ENCODE measurements at regions not wholly inside any gene's neighbourhood (a gene's known extent, or its start where the extent isn't known, plus 50 kb on each side); places are given as distances from the start of the nearest gene placed in this dataset.

DNA sequence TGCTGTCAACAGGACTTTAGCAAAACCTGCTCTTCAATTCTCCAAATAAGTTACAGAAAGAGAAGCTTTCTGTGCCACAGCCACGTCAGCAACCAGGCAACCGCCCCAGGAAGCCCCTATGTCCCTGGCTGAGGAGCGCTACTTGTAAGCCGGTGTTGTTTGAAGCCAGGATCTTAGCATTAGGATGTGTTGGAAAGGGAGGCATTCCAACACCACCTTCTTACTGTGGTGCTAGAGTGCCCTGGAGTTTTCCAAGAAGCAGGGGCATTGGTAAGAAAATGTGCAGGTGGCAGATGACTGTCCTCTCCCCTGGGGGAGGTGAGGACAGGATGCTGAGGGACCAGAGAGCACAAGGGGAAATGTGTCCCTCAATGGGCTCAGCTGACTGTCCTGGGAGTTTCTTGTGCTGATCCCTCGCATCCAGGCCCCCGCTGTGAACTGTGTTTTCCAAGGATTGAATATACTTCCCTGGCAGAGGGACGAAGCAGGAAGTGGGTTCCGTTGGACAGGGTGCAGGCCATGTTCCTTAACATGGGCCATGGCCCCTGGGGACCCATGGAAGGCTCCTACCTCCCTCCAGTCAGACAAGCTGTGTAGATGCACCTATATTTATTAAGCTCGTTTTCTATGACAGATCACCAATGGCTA lies 139.6 kb upstream of the GDF10 start:
- no peaks in the 10 kb centered on the region for H3K36me3 ChIP-seq (ENCODE audit: control insufficient read depth in 2 of 2, insufficient read depth in 1 of 2, low read length in 2 of 2)
- no peak for TF ChIP-seq ZSCAN16 (tag by site-specific recombination; IDR thresholded peaks at IDR 0.05)
- no peak for TF ChIP-seq ZNF341 (tag by site-specific recombination; IDR thresholded peaks at IDR 0.05; ENCODE audit: low read depth)
- TF ChIP-seq ZNF791 (tag by site-specific recombination; IDR thresholded peaks at IDR 0.05), result no peak
- no peak for TF ChIP-seq ZNF138 (tag by site-specific recombination; IDR thresholded peaks at IDR 0.05; ENCODE audit: borderline replicate concordance)
- TF ChIP-seq ZBTB17 (tag by site-specific recombination; IDR thresholded peaks at IDR 0.05), result no peak
- TF ChIP-seq OSR2 (tag by site-specific recombination; IDR thresholded peaks at IDR 0.05), result no peak
- TF ChIP-seq, protein P1, sequence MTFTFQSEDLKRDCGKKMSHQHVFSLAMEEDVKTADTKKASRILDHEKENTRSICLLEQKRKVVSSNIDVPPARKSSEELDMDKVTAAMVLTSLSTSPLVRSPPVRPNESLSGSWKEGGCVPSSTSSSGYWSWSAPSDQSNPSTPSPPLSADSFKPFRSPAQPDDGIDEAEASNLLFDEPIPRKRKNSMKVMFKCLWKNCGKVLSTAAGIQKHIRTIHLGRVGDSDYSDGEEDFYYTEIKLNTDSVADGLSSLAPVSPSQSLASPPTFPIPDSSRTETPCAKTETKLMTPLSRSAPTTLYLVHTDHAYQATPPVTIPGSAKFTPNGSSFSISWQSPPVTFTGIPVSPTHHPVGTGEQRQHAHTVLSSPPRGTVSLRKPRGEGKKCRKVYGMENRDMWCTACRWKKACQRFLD (tag by site-specific recombination; IDR thresholded peaks at IDR 0.05), result no peak
- H3K9me3 ChIP-seq (ENCODE audit: control insufficient read depth, insufficient read depth, low read depth, low read length), result no peaks in the 10 kb centered on the region
- ChIA-PET POLR2A (interaction anchor here (0.6 kb wide), 1 partner anchor 96 kb away, joined by 5 read pairs; no protein-coding TSS in a partner anchor), CTCF (no interaction called here)
- H3K4me3 ChIP-seq (ENCODE audit: low read depth, low read length), result no peak overlapping the region
- no peaks in the 10 kb centered on the region for H3K4me1 ChIP-seq (ENCODE audit: control insufficient read depth, insufficient read depth, low read length)
- no peak overlapping the region for H3K27ac ChIP-seq (ENCODE audit: extremely low read depth, low read depth, low read length)

DNA sequence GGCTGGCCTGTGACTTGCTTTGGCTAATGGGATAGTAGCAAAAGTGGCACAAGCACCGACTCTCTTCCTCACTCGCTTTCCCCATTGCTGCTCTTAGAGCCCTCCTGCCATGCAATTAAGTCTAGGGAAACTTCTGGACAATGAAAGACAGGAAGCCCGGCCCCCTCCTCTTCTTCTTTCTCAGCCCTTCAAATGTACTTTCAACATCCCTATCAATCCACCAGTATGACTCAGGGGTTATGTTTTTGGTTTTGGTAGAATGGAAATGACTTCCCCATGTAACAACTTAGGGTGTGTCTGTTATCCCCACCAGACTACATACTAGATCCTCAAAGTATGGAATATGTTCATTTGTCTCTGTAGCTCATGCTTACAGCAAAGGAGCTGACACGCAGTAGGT lies 139.0 kb upstream of the GDF10 start:
- Histone ChIP-seq H3K9me3 (ENCODE audit: control insufficient read depth, insufficient read depth, low read depth, low read length) (no peaks in the 10 kb centered on the region), H3K36me3 (ENCODE audit: control insufficient read depth in 2 of 2, insufficient read depth in 1 of 2, low read length in 2 of 2) (no peaks in the 10 kb centered on the region), H3K4me1 (ENCODE audit: control insufficient read depth, insufficient read depth, low read length) (no peaks in the 10 kb centered on the region), H3K27ac (ENCODE audit: extremely low read depth, low read depth, low read length) (no peak overlapping the region), H3K4me3 (ENCODE audit: low read depth, low read length) (no peak overlapping the region)
- POLR2A ChIA-PET, result interaction anchor here (0.6 kb wide), 1 partner anchor 97 kb away, joined by 5 read pairs; no protein-coding TSS in a partner anchor
- no peak for TF ChIP-seq ZNF623 (tag by site-specific recombination; IDR thresholded peaks at IDR 0.05)
- TF ChIP-seq, protein P2, sequence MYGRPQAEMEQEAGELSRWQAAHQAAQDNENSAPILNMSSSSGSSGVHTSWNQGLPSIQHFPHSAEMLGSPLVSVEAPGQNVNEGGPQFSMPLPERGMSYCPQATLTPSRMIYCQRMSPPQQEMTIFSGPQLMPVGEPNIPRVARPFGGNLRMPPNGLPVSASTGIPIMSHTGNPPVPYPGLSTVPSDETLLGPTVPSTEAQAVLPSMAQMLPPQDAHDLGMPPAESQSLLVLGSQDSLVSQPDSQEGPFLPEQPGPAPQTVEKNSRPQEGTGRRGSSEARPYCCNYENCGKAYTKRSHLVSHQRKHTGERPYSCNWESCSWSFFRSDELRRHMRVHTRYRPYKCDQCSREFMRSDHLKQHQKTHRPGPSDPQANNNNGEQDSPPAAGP (tag by site-specific recombination; IDR thresholded peaks at IDR 0.05), result no peak
- no peak for TF ChIP-seq ZNF133 (tag by site-specific recombination; IDR thresholded peaks at IDR 0.05)
- TF ChIP-seq ZNF169 (tag by site-specific recombination; IDR thresholded peaks at IDR 0.05), result no peak
- TF ChIP-seq ZNF549 (tag by site-specific recombination; IDR thresholded peaks at IDR 0.05), result no peak
- TF ChIP-seq ZSCAN30 (tag by site-specific recombination; IDR thresholded peaks at IDR 0.05), result no peak
- TF ChIP-seq, protein P3, sequence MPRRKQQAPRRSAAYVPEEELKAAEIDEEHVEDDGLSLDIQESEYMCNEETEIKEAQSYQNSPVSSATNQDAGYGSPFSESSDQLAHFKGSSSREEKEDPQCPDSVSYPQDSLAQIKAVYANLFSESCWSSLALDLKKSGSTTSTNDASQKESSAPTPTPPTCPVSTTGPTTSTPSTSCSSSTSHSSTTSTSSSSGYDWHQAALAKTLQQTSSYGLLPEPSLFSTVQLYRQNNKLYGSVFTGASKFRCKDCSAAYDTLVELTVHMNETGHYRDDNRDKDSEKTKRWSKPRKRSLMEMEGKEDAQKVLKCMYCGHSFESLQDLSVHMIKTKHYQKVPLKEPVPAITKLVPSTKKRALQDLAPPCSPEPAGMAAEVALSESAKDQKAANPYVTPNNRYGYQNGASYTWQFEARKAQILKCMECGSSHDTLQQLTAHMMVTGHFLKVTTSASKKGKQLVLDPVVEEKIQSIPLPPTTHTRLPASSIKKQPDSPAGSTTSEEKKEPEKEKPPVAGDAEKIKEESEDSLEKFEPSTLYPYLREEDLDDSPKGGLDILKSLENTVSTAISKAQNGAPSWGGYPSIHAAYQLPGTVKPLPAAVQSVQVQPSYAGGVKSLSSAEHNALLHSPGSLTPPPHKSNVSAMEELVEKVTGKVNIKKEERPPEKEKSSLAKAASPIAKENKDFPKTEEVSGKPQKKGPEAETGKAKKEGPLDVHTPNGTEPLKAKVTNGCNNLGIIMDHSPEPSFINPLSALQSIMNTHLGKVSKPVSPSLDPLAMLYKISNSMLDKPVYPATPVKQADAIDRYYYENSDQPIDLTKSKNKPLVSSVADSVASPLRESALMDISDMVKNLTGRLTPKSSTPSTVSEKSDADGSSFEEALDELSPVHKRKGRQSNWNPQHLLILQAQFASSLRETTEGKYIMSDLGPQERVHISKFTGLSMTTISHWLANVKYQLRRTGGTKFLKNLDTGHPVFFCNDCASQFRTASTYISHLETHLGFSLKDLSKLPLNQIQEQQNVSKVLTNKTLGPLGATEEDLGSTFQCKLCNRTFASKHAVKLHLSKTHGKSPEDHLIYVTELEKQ (tag by site-specific recombination; IDR thresholded peaks at IDR 0.05; ENCODE audit: borderline replicate concordance), result no peak
- TF ChIP-seq HOXA7 (CRISPR knock-in tag; IDR thresholded peaks at IDR 0.05; ENCODE audit: borderline replicate concordance), result no peak
- CTCF ChIA-PET, result no interaction called here

DNA sequence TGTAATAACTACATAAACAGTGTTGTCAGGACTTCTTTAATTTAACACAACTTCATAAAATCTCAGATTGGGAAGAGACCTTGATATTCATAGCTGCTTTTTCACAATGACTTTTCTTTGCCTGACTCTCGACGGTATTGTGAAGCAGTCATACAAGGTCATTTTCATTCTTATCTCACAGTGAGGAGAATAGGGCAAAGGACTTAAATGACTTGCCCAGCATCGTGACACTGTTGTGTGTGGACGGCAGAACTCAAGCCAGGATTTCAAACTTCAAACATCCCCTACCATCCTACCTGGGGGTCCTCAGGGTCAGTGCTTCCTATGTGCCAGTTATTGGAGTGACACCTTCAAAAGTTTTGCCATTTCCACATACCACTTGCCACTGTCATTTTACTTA lies 138.5 kb upstream of the GDF10 start:
- ChIA-PET POLR2A (no interaction called here), CTCF (no interaction called here)
- H3K27ac ChIP-seq (ENCODE audit: extremely low read depth, low read depth, low read length), result no peak overlapping the region
- no peaks in the 10 kb centered on the region for H3K36me3 ChIP-seq (ENCODE audit: control insufficient read depth in 2 of 2, insufficient read depth in 1 of 2, low read length in 2 of 2)
- no peak overlapping the region for H3K4me3 ChIP-seq (ENCODE audit: low read depth, low read length)
- H3K4me1 ChIP-seq (ENCODE audit: control insufficient read depth, insufficient read depth, low read length), result no peaks in the 10 kb centered on the region
- H3K9me3 ChIP-seq (ENCODE audit: control insufficient read depth, insufficient read depth, low read depth, low read length), result no peaks in the 10 kb centered on the region
- TF ChIP-seq, protein P4, sequence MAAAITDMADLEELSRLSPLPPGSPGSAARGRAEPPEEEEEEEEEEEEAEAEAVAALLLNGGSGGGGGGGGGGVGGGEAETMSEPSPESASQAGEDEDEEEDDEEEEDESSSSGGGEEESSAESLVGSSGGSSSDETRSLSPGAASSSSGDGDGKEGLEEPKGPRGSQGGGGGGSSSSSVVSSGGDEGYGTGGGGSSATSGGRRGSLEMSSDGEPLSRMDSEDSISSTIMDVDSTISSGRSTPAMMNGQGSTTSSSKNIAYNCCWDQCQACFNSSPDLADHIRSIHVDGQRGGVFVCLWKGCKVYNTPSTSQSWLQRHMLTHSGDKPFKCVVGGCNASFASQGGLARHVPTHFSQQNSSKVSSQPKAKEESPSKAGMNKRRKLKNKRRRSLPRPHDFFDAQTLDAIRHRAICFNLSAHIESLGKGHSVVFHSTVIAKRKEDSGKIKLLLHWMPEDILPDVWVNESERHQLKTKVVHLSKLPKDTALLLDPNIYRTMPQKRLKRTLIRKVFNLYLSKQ (tag by site-specific recombination; IDR thresholded peaks at IDR 0.05; ENCODE audit: borderline replicate concordance), result no peak
- TF ChIP-seq GLI2 (tag by site-specific recombination; IDR thresholded peaks at IDR 0.05; ENCODE audit: borderline replicate concordance, low read depth) (no peak), ZNF37A (tag by site-specific recombination; IDR thresholded peaks at IDR 0.05) (no peak)
- TF ChIP-seq, protein P5, sequence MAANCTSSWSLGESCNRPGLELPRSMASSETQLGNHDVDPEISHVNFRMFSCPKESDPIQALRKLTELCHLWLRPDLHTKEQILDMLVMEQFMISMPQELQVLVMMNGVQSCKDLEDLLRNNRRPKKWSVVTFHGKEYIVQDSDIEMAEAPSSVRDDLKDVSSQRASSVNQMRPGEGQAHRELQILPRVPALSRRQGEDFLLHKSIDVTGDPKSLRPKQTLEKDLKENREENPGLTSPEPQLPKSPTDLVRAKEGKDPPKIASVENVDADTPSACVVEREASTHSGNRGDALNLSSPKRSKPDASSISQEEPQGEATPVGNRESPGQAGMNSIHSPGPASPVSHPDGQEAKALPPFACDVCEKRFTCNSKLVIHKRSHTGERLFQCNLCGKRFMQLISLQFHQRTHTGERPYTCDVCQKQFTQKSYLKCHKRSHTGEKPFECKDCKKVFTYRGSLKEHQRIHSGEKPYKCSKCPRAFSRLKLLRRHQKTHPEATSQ (tag by site-specific recombination; IDR thresholded peaks at IDR 0.05), result no peak
- TF ChIP-seq, protein P6, sequence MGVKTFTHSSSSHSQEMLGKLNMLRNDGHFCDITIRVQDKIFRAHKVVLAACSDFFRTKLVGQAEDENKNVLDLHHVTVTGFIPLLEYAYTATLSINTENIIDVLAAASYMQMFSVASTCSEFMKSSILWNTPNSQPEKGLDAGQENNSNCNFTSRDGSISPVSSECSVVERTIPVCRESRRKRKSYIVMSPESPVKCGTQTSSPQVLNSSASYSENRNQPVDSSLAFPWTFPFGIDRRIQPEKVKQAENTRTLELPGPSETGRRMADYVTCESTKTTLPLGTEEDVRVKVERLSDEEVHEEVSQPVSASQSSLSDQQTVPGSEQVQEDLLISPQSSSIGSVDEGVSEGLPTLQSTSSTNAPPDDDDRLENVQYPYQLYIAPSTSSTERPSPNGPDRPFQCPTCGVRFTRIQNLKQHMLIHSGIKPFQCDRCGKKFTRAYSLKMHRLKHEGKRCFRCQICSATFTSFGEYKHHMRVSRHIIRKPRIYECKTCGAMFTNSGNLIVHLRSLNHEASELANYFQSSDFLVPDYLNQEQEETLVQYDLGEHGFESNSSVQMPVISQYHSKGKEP (tag by site-specific recombination; IDR thresholded peaks at IDR 0.05), result no peak

All from HEK293 (cell line).